ENCODE measurements at regions not wholly inside any gene's neighbourhood (a gene's known extent, or its start where the extent isn't known, plus 50 kb on each side); places are given as distances from the start of the nearest gene placed in this dataset.
"Not testable (repeated sequence)": the region's sequence is repeated elsewhere in the genome, so short reads cannot be mapped to it uniquely, and the experiment has no call there.

DNA sequence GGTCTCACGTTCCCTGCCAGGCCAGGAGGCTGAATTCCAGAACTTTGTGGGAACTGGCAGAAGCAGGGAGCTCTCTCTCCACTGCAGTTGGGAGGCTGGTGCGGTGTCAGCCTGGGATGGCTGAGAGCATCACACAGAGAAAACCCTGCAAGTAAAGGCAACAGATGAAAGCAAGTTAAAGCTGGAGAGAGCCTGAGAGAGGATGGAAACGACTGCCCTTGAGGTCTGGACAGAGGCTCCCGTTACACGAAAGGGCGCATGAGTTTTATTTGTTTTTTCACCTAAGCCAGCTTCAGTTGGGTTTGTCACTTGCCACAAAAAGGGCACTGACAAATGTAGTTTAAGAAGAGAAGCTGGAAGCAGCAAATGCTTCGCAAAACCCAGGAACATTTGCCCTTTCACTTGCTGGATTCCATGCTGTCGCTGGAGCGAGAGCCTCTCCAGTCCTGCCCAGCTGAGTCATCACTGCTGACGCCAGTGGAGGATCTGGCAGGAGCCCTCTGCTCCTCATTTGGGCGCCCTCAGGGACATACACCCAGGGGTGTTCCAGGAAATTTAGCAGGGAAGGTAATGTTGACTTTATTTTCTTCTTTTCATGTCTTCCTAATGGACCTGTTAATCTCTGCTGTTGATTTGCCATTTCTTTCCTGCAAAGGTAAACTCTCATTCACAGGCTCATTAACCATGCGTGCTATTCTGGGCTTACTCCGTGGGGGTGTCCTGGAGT lies 308.8 kb upstream of the SFSWAP start:
- H3K4me1 Mint-ChIP-seq, ATAC-seq, H3K27me3 Mint-ChIP-seq, H3K27ac Mint-ChIP-seq, DNase-seq, H3K4me3 Mint-ChIP-seq: not testable (repeated sequence)
- peaks cover 10 to 27% of the 10 kb centered on the region in 2 donors for H3K9me3 Mint-ChIP-seq

- Mint-ChIP-seq H3K4me3 (no peak overlapping the region), H3K4me1 (no peaks in the 10 kb centered on the region), H3K27ac (no peak overlapping the region), H3K27me3 (peaks cover 8% of the 10 kb centered on the region), H3K9me3 (peaks cover 10 to 27% of the 10 kb centered on the region in 2 donors)
- DNase-seq (no peak), ATAC-seq (no peak)
These were observed 308.0 kb upstream of the SFSWAP start for GRCh38 chr12:131402781-131403396.

DNA sequence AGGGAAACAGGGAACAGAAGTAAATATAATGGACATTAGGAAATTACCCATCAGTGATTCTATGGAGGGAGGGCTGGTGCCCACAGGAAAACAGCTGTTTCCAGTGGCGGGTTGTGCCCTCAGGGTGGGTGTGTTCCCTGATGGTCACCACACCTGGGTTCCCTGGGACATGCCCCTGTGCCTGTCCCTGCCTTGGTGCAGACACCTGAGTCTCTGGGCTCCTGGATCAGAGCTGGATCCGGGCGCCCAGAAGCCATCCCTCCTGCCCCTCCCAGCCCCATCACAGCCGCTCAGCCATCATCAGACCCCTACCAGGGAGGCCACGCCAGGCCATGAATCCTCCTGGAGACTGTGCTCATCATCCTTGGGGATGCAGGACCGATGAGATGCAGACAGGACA lies 307.2 kb upstream of the SFSWAP start:
- no peak for ATAC-seq
- no peak overlapping the region for H3K4me3 Mint-ChIP-seq
- DNase-seq = no peak
- no peaks in the 10 kb centered on the region for H3K4me1 Mint-ChIP-seq
- H3K27me3 Mint-ChIP-seq = peaks cover 14% of the 10 kb centered on the region
- H3K9me3 Mint-ChIP-seq = peaks cover 10 to 20% of the 10 kb centered on the region in 2 donors
- H3K27ac Mint-ChIP-seq = no peak overlapping the region

- H3K9me3 Mint-ChIP-seq = peaks cover 5 to 12% of the 10 kb centered on the region in 2 donors
- ATAC-seq = no peak
These were observed 306.2 kb upstream of the SFSWAP start for GRCh38 chr12:131404705-131405104.

DNA sequence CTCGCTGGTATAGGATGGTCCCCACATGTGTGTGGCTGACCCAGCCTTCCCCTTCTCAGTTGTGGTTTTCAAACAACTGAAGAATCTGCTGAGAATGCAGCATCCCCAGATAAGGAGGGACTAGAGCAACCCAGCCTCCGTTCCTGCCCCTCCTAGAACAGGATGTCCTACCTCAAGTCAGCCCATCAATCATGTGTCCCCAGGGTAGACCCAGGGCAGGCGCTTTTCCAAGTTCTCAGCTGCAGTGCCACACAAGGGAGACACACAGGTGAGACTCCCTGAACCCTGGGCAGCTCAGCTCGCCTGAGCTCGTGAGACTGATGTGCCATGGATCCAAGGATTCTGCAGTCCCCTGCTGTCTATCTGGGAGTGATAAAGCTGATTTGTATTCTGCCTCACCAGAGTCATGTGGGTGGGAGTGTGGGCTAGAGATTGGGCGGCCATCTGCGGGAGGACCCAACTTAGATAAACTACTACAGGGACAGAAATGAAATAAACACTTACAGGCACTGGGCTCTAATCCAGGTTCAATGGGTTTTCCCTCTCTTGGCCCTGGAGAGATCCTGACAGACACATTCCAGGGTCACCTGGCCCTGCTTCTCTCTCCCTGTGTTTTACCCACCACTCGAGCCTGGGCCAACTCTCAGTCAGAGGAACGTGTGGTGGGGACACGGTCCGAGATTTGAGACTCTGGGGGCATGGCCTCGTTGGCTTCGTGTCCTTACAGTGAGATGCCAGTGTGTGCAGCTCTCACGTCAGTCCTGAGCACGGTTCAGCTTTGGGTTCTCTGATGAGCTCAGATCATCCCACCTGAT lies 303.5 kb upstream of the SFSWAP start:
- Mint-ChIP-seq H3K27ac (no peak overlapping the region), H3K4me3 (no peak overlapping the region), H3K4me1 (no peaks in the 10 kb centered on the region), H3K9me3 (peaks cover 5 to 12% of the 10 kb centered on the region in 2 donors), H3K27me3 (peaks cover 18% of the 10 kb centered on the region)
- DNase-seq (no peak), ATAC-seq (no peak)

More at GRCh38 chr12:131404705-131405104, 306.2 kb upstream of the SFSWAP start:
- H3K27ac Mint-ChIP-seq = no peak overlapping the region
- H3K27me3 Mint-ChIP-seq = peaks cover 15% of the 10 kb centered on the region
- no peak overlapping the region for H3K4me3 Mint-ChIP-seq
- no peaks in the 10 kb centered on the region for H3K4me1 Mint-ChIP-seq
- no peak for DNase-seq

GRCh38 chr12:131408036-131408365 lies 302.9 kb upstream of the SFSWAP start:
- DNase-seq = no peak
- Mint-ChIP-seq H3K4me1 (no peaks in the 10 kb centered on the region), H3K27me3 (peaks cover 23% of the 10 kb centered on the region)

GRCh38 chr12:131408484-131408883 lies 302.4 kb upstream of the SFSWAP start:
- Mint-ChIP-seq H3K9me3 (peaks cover 5 to 12% of the 10 kb centered on the region in 2 donors), H3K4me3 (no peak overlapping the region), H3K4me1 (no peaks in the 10 kb centered on the region), H3K27me3 (peaks cover 23% of the 10 kb centered on the region), H3K27ac (peak overlapping the region in 1 of 2 donors; percentile 30)
- no peak for DNase-seq
- ATAC-seq = no peak

More at GRCh38 chr12:131408036-131408365, 302.9 kb upstream of the SFSWAP start:
- ATAC-seq = no peak
- peaks cover 5 to 12% of the 10 kb centered on the region in 2 donors for H3K9me3 Mint-ChIP-seq
- no peak overlapping the region for H3K27ac Mint-ChIP-seq
- H3K4me3 Mint-ChIP-seq = no peak overlapping the region

- ATAC-seq = no peak
These were observed 301.7 kb upstream of the SFSWAP start for GRCh38 chr12:131409211-131409610.

DNA sequence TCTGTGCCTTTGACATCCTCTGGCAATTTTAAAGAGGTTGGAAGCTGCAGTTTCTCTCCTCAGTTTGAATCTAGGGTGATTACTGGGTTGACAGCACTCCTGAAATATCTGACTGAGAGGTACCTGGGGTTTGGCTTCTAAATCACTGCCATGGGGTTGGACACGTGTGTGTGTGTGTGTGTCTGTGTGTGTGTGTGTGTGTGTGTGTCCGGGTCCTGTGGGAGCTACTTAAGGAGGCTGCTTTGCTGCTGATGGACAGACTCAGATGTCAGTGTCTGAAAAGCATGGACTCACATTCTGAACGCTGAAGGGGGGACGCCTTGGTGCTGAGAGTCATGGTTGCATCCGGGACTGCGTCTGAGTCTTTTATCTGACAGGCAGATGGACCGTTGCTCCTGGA lies 299.1 kb upstream of the SFSWAP start:
- H3K4me3 Mint-ChIP-seq, DNase-seq, ATAC-seq, H3K4me1 Mint-ChIP-seq, H3K9me3 Mint-ChIP-seq, H3K27ac Mint-ChIP-seq: not testable (repeated sequence)
- H3K27me3 Mint-ChIP-seq = peaks cover 15% of the 10 kb centered on the region

More at GRCh38 chr12:131409211-131409610, 301.7 kb upstream of the SFSWAP start:
- DNase-seq = no peak
- peaks cover 23% of the 10 kb centered on the region for H3K27me3 Mint-ChIP-seq
- no peak overlapping the region for H3K27ac Mint-ChIP-seq
- no peak overlapping the region for H3K4me3 Mint-ChIP-seq
- no peaks in the 10 kb centered on the region for H3K4me1 Mint-ChIP-seq
- H3K9me3 Mint-ChIP-seq = peaks cover 5 to 12% of the 10 kb centered on the region in 2 donors

DNA sequence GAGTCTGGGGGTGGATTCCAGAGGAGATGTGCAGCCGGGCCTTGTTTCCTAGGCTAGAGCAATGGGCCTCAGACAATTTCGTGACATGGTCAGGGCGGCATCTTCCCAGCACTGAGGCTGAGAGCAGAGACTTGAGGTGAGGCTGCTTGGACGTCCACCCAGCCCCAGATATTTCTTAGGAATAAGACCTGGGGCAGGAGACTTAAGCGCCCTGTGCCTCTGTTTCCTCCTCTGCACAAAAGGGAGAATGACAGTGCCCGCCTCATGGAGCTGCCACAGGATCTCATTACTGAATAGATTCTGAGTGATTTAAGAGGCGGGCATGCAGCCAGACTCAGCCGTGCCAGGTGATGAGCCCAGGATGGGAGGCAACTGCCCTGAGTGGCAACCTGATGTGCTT lies 297.9 kb upstream of the SFSWAP start:
- no peak overlapping the region for H3K27ac Mint-ChIP-seq
- peaks cover 15% of the 10 kb centered on the region for H3K27me3 Mint-ChIP-seq
- ATAC-seq (no peak), DNase-seq (no peak)
- H3K4me3 Mint-ChIP-seq = no peak overlapping the region
- H3K9me3 Mint-ChIP-seq = peaks cover 0 to 14% of the 10 kb centered on the region in 2 donors
- no peaks in the 10 kb centered on the region for H3K4me1 Mint-ChIP-seq

GRCh38 chr12:131413471-131413870 lies 297.4 kb upstream of the SFSWAP start:
- H3K4me3 Mint-ChIP-seq = no peak overlapping the region
- no peak for DNase-seq
- H3K27me3 Mint-ChIP-seq = peaks cover 11% of the 10 kb centered on the region
- no peak for ATAC-seq
- no peak overlapping the region for H3K27ac Mint-ChIP-seq
- peaks cover 0 to 14% of the 10 kb centered on the region in 2 donors for H3K9me3 Mint-ChIP-seq
- no peaks in the 10 kb centered on the region for H3K4me1 Mint-ChIP-seq

DNA sequence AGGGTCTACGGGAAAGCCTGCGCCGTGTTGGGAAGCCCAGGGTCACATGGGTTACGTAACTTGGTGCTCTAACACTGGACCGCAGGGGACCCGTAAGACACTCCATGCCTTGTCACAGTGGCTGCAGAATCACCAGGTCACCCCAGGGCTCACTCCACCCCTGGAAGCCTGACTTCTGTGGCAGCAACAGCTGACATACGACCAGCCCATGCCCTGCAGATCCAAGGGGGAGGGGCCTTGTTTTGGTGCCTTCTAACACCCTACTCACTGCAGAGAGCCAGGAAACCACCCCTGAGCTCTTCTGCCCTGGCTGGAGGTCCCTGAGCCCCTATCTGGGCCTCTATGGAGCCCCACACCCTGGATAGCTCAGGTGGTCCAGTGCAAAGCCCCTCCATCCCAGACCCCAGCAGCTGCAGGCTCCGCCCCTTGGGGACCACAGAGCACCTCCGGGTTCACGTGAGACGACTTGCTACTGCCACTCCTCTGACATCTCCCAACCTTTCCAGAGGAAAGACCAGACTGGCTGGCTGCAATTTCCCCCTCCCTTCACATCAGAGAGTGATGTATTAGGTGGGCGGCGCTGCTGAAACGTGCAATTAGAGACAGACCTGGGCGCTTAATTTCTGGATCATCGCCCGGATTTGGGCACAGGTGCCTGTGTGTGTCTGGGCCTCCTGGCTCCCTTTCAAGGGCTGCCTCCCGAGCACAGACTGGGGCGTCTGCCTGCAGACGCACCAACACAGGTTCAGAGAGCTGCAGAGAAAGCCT lies 296.6 kb upstream of the SFSWAP start:
- peaks cover 0 to 14% of the 10 kb centered on the region in 2 donors for H3K9me3 Mint-ChIP-seq
- H3K27ac Mint-ChIP-seq, H3K27me3 Mint-ChIP-seq, DNase-seq, H3K4me1 Mint-ChIP-seq, H3K4me3 Mint-ChIP-seq, ATAC-seq: not testable (repeated sequence)

- peaks cover 0 to 14% of the 10 kb centered on the region in 2 donors for H3K9me3 Mint-ChIP-seq
- no peaks in the 10 kb centered on the region for H3K4me1 Mint-ChIP-seq
- H3K4me3 Mint-ChIP-seq = no peak overlapping the region
- peaks cover 8% of the 10 kb centered on the region for H3K27me3 Mint-ChIP-seq
- ATAC-seq (no peak), DNase-seq (no peak)
- H3K27ac Mint-ChIP-seq = no peak overlapping the region
These were observed 295.1 kb upstream of the SFSWAP start for GRCh38 chr12:131415781-131416180.

DNA sequence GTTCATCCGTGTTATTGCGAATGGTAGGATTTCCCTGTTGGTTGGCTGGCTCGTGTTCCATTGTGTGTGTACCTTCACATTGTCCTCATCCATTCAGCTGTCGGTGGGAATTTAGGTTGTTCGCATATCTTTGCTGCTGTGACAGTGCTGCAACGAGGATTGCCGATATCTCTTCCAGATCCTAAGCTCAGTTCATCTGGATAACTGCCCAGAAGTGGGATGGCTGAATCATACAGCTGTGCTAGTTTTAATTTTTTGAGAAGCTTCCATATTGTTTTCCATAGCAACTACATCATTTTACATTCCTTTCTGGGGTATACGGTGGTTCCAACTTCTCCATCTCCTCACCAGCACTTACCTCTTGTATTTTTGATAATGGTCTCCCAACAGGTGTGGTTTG lies 292.8 kb upstream of the SFSWAP start:
- ATAC-seq (no peak), DNase-seq (no peak)
- Mint-ChIP-seq H3K4me3 (no peak overlapping the region), H3K9me3 (peaks cover 0 to 23% of the 10 kb centered on the region in 2 donors), H3K27ac (no peak overlapping the region), H3K4me1 (no peaks in the 10 kb centered on the region), H3K27me3 (peaks cover 18% of the 10 kb centered on the region)

DNA sequence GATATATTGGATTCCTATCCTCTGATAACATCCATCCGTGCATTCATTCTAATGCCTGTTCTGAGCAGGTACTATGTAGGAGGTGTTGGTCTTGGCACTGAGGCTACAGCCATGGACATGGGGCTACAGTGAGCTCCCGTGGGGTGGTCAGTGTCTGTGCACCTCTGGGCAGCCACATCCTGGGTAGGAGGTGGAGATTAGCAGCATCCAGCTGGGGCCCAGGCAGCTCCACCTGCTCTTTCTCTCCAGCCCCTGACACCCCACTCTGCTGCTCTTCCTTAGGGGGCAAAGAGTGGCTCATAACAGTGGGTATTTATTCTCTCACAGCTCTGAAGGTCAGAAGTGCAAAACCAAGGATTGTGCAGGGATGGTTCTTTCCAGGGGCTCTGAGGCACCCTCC lies 292.0 kb upstream of the SFSWAP start:
- DNase-seq (no peak), ATAC-seq (no peak)
- Mint-ChIP-seq H3K4me3 (no peak overlapping the region), H3K27me3 (peaks cover 26% of the 10 kb centered on the region), H3K4me1 (no peaks in the 10 kb centered on the region), H3K27ac (no peak overlapping the region), H3K9me3 (peaks cover 0 to 31% of the 10 kb centered on the region in 2 donors)
